ENCODE measurements at regions not wholly inside any gene's neighbourhood (a gene's known extent, or its start where the extent isn't known, plus 50 kb on each side); places are given as distances from the start of the nearest gene placed in this dataset.

DNA sequence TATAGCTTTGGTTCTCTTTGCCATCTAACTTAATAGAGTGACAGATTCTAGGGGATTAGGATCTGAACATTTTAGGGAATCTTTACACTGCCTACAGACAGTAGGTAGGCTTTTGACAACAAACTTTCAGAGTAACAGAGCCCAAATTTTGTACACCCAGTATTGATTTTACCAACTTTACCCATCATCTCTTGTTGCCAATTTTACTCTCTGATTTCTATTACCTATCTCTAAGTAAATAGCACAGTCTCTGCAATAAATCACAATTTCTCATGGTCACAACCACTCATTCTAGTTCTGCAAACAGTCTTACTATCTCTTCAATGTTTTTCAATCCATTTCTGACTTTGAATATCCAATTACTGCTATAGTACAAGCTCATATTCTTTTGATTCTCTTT, 1097.6 kb upstream of the PHF14 start:
- no peak for DNase-seq

DNA sequence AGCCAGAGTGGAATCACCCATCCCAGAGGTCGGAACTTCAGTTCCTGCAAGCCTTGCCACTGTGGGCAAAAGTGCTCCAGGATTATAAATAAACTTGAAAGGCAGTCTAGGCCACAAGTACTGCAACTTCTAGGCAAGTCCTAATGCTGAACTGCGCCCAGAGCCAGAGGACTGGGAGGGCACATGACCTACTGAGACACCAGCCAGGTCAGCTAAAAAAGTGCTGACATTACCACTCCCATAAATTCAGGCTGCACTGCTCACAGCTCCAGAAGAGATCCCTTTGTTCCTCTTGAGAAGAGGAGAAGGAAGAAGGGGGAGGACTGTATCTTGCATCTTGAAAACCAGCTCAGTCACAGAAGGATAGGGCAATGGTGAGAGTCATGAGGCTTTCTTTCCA, 1084.1 kb upstream of the PHF14 start:
- no peak for DNase-seq

DNA sequence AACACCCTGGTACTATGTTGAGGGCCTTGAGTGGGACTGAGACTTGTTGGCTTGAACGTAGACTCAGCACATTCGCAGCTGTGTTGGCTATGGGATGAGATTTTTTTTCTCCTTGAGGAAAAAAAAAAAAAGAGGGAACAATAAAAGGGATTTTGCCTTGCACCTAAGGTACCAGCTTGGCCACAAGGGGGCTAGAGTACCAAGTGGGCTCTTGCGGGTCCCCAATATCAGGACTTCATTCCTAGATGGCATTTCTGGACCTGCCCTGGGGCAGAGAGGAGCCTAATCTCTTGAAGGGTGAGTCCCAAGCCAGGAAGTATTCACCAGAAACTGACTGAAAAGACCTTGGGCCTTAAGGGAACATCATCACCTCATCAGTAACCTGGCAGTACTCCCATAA, 1083.6 kb upstream of the PHF14 start:
- no peak for DNase-seq

DNA sequence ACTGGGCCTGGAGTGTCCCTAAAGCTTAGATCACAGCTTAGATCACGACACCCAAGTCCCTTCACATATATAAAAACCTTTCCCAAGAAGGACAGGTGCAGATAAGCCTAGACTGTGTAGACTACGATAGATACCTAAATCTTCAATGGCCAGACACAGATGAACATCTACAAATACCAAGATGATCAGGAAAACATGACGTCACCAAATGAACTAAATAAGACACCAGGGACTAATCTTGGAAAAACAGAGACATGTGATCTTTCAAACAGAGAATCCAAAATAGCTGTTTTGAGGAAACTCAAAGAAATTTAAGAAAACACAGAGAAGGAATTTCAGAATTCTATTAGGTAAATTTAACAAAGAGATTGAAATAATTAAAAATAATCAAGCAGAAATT, 1082.6 kb upstream of the PHF14 start:
- DNase-seq = no peak

DNA sequence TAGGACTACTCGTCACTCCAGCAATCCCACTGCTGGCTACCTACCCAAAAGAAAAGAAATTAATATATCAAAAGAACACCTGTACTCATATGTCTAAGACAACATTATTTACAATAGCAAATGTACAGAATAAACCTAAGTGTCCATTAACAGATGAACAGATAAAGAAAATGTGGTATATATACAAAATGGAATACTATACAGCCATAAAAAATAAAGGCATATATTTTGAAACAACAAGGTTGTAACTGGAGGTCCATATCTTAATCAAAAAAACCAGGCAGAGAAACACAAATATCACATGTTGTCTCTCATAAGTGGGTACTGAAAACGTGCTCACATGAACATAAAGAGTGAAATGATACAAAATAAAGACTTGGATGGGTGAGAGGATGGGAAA, 1073.3 kb upstream of the PHF14 start:
- DNase-seq = no peak

DNA sequence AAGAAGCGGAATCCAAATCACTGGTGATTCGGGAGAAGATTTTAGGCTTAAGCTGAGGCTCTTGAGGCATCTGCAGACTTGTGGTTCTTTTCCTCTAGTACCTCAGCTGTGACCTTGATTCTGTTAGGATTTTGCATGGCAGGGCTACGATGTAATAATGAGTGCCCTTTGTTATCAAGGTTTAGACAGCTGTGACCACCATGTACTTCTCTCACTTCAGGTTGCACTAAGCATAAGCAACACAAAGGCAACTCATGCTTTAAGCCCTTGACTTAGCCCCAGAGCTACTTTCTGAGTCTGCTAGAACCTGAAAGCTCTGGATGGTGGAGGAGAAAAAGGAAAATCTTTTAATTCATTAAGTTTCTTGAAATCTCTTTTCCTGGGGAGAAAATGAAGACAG, 1052.3 kb upstream of the PHF14 start:
- DNase-seq = no peak

DNA sequence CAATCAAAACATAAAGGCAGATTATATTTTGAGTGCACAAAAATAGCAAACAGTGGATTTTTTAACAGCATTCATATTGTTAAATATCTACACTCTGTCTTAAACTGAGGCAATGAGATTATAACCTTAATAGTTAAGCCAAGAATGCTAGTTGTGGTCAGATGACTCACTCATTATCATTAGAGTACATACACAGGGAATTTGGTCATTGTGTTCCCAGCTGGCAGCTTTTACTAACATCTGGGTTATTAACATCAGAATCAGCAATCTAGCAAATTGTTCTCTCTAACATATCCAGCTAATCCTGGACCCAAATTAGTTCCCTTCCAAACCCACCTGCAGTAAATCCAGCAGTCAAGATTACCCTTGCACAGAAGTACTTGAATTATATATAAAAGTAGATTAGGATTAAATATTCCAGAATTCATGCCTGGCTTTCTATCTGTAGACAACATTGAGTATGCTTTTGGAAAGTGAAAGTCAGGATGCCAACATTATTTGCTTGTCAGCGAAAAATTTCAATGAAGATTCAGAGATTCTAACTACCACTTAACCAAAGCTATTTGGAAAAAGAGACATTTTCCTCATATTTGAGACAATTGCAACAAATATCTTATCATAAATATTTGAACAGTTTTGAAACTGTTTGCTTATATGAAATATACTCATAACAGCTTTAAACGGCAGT, 1035.6 kb upstream of the PHF14 start:
- no peak for DNase-seq

DNA sequence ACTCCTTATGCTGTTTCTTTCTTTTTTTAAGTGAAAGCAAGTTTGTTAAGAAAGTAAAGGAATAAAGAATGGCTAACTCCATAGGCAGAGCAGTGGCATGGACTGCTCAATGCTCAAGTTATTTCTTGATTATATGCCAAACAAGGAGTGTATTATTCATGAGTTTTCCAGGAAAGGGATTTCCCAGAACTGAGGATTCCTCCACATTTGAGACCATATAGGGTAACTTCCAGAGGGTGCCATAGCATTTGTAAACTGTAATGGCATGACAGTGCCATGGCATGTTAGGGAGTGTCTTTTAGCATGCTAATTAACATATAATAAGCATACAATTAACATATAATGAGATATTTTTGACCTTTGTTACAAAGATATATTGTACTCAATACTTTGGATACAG, 1034.5 kb upstream of the PHF14 start:
- no peak for DNase-seq

DNA sequence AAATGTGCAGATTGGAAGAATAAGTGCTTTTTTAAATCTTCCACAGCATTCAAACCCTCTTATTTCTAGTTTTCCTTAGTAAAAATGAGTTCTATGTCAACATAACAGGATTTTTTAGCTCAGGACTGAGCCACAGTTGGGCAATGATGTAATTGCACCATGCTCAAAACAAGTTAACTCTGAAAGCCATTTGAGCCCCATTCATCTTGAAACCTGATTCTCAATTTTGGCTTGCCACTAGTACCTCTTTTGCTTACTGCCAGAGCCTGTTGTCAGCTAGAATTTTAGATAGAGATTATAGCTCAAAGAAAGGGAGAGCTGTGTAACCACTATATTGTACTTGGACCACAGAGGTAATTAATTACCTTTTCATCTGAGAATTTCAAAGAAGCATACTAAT, 1028.5 kb upstream of the PHF14 start:
- no peak for DNase-seq

DNA sequence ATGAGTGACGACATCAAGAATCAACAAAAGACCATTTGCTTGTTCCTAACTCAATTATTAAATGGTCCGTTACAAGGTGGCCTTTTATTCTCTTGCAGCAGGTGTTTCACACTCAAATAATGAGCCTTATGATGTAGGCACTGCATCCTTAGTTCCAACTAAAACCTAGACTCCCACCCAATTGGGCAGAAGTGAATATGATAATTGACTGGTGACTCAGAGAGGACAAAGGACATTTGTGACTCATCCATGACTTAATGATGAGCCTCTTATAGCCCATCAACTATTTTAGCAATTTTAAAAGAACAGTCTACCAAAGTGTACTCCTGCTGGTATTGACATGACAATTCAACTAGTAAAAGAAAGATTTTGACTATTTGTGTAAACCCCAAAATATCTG, 1027.8 kb upstream of the PHF14 start:
- DNase-seq = no peak

DNA sequence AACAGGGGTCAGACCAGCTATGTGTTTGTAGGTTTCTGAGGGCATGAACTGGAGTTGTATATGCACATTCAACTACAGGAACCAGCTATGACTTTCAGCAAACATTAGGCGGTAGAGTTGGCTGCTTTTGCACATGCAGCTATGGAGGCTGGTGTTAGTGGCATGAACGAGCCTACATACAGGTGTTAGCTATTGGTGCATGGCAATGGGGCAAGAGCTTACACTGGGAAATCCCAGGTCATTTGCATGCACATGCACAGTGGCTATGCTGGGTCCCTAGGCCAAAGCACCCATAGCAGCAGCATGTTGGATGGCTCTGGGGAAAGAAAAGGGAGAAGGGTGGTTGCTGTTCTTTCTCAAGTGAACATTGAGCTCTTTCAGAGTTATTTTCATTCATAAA, 1018.5 kb upstream of the PHF14 start:
- DNase-seq = no peak

DNA sequence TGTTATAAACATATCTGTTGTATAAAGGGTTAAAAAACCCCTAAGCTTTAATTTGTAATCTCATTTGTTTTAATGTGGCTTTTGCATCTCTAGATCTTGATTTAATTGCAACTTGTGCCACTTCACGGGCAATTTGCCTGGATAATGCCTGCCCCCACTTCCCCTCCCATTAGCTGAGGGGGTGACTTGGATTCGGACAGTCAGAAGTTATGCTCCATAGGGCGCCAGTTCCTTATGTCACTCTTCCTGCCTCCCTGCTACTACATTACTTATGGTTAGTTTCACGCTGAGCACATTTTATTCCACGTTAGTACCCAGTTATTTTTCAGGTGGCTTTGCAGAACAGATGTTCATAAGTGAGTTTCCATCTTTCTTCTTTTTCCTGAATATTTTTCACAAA, 1015.2 kb upstream of the PHF14 start:
- DNase-seq = no peak

DNA sequence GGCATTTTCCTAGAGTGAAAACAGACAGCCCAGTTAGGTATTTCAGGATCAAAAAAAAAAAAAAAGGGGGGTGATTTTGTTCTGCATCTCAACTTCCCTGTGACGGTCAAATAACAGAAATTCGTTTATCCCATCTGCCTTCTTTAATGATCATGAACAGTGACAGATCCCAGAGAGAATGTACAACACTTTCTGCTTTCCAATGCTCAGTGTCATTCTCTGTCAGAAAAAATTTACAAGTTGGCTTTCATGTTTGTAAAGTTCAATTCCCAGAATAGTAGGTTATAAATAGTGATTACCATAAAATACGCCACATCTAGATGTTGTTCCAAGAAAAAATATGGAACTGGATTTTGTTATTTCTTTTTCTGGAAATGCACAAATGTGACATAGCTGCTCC, 1013.2 kb upstream of the PHF14 start:
- no peak for DNase-seq

DNA sequence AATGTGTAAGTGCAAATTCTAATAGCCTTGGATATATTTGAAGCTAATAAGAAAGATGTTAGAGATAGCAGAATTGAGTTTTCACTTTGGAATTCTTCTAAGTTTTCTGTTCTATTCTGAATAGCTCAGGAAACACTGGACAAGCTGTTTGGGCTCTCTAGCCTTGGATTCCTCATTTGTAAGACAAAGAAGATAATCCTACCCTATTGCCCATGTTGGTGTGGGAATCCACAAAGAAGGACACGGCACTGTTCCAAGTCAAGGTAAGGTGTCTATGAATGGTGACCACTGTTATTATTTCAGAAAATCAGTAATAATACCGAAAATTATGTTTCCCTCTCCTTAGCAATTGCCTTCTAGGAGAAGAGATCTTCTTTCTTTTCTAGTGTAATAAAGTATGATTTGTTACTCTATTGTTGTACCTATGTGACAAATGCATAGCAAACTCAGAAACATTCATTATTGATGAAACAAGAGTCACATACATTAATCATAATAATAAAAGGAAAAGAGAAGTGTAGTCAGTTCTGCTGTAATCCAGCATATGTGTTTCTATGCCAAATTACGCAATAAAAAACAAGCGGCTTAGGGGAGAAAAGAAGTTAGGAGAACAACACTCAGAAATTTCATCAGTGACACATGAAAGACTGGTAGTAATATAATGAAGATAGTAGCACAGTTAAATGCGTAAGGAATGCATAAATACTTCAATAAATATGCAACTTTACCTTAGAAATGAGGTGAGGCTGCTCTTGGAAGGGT, 1012.3 kb upstream of the PHF14 start:
- DNase-seq = no peak

DNA sequence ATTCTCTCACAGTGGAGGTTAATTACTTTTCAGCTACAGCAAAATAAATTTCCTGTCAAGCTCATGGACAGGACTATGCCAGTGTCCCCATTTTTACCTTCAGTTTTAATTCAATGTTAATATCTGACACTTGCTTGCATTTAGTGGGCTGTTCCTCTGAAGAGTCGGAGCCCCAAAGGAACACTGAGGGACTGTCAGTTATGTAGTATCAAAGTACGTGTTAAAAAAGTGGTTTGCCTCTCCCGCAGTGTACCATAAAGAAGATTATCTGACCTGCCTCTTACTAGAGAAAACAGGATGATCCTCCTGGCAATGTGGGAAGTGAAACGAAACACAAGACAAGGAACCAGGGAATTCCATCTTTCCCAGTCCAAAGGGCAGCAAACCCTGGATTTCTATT, 1010.9 kb upstream of the PHF14 start:
- DNase-seq = no peak

DNA sequence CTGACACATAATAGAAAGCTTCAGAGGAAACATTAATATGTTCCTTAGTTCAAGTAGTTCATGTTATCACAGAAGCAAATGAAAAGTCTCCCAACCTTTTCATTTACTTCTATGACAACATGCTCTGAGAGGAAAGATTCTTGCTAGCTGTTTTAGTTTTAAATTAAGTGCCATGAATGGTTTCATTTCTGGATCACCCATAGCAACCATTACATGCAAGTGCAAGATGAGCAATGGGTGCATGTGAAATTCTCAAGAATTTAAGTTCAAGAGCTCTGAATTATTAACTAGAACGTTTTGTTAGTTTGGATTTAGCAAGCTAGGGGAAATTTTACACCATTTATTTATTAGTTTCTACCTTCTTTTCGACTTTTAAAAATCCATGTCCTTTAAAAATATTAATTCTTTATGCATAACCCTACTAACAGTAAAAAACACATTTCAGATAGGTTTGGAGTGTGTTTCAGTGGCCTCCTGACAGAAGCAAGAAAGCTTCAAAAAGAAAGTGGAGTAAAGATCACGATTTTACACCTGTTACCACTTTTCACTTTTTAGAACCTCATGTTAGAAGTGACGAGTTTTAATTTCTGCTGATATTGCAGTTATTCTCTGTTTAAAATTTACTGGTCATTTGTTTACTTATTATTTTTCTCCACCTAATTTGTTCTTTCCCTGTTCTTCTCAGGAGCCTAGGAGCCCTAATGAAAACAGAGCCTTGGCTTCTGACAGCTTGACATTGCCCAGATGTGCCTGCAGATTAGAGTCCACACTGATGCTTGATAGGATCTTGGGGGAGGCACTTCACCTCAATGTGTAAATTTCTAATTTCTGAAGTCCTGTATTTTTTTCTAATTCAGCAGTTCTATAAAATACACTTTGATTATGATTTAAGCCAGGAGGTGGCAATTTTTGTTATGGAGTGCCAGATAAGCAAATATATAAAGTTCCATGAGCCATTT, 995.3 kb upstream of the PHF14 start:
- DNase-seq = no peak

DNA sequence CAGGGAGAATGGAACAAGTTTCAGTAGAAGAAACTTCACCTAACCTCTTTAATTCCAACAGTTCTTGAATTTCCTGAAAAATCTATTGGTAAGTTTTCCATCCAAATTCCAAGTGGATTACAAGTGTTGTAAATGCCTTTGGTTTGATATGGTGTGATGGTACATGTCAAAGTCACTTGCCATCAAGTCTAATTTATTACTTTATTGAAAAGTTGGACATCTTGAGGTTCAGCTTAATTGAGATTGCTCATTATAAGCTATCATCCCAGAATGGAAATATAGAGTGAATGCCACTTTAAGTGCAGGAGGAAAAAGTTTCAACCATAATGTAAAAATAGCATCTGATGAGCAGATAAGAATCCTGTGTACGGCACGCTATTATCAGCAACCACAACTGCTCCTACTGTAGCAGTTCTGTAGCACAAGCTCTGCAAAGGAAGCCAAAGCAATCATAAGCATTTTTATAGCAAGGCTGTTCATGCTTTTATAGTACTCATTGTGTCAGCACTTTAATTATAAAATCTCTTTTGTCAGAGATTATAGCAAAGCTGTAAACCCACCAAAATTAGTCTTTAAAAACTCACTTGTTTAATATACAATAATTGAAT, 991.8 kb upstream of the PHF14 start:
- no peak for DNase-seq

DNA sequence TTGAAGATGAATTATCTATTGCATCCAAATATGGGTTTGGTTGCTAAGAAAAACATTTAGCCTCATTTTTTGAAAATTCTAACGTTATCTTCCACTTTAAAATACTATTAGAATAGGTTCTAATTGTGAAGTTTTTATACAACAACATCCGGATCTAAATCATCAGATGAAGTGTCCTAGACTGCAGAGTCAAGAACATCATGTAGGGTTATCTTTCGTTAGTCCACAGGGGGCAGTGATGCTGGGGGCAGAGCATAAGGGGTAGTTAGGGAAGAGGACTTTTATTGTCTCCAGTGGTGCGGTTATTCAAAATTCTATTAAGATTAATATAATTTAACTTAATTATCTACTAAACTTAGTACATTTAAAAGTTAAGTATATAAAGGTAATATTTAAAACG, 990.6 kb upstream of the PHF14 start:
- no peak for DNase-seq

DNA sequence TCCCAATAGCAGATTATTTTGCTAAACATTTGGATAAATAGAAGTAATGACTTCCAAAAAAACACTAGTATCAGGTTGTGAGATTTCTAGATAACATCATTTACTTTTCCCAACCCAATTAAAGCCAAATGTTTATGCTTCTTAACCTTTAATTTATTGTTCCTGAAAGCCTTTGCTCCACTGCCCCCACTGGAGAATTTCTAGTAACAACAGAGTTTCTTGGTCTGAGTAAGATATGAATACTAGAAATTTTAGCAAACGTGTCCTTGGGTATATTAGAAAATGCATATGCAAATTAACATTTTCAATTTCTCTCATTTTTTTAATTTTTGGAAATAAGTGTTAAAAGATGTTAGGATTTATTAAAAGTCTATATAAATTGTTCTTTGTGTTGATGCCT, 958.0 kb upstream of the PHF14 start:
- DNase-seq = no peak

DNA sequence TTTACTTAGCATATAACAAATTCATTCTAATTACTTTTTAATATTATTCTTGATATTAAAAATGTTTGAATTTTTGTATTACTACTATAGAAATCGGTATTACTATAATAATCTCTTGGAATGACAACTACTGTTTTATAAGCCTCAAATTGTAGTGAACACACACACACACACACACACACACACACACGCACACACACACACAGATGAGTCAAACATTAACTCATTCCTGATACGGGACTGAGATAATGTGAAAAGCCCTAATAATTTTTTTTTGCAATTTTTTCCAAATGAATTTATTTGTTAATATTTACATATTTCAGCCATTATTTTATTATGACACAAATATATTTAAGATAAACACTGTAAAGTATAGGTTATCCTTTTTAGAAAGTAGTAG, 951.2 kb upstream of the PHF14 start:
- DNase-seq = no peak

DNA sequence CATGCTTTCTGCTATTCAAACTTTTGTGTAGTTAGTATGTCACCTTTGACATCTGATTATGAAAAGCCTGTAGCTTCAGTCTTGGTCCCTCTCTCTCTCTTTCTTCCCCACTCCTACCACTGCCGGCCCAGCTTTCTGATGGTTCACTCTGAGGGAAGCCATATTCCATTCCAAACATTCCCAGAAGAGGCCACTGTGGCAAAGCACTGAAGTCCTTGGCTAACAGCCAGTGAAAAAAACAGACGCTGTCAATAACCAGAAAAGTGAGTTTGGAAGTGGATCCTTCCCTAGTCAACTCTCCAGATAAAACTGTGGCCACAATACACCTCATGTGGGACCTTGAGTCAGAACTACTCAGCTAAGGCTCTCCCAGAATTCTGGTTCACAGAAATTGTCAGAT, 950.7 kb upstream of the PHF14 start:
- peak; percentile 27 for DNase-seq

DNA sequence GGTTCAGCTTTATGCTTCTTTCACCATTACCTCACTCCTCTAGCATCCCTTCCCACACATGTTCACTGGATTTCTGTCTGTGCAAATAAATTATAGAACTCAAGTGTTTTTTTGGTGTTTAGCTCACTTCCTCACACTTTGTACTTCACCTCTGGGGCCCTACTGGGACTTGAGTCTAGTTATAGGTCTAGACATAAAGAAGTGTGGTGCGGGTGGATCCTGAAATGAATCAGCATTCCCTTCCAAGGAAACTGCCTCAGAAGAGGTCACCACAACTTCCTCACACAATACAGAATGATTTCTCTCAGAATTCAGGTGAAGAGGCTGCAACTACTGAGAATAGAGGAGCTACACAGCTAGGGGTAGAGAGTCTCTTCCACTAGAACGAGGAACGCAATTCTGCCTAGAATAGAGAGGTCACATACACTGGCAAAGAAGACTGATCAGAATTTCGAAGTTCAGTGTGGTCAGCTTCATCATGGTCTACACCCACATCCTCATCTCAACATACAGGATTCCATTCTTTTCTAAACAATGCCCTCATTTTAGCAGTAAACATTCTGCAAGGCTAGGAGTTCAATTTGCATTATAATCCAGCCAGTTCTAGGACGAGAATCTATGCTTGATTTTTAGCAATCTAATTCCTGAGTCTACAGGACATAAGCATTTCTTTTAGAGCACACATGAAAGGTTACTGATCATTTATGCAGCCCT, 938.7 kb upstream of the PHF14 start:
- no peak for DNase-seq

DNA sequence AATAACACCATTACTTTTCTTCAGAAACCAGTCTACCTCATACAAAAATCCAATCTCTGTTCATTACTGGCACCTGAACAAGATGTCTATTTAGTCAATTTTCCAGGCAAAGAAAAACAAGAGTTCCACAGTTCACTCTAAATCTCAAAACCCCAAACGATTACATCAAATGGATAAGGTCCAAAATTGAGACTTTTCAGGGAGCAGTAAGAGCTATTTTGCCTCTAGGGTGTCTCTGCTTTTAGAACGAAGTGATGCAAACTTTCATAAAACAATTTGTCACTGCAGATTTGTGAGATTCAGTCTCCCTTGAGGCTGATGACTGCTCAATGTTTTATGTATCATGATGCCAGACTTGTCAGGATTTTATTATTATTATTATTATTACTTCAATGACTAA, 937.0 kb upstream of the PHF14 start:
- no peak for DNase-seq
